ENCODE measurements at regions not wholly inside any gene's neighbourhood (a gene's known extent, or its start where the extent isn't known, plus 50 kb on each side); places are given as distances from the start of the nearest gene placed in this dataset.

DNA sequence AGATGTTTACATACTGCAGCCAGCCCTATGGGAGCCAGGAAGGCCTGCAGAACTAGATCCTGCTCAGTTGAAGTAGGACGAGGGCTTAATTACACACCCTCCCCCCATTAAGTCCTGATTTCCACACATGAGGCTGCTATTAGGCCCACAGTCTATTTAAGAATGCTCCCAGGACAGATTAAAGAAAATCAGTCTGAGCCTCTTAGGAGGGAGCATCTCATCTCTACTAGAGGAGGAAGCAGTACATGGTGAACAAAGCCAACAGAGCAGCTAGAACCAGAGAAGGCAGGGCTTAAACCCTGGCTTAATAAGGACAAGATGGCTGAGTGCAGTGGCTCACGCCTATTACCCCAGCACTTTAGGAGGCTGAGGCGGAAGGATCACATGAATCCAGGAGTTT is 55.8 kb upstream of the ARHGAP5 start:
- Histone ChIP-seq H4K20me1 (ENCODE audit: insufficient read depth, low read length) (no peaks in the 10 kb centered on the region), H3K79me2 (ENCODE audit: low read length) (no peaks in the 10 kb centered on the region), H2AFZ (ENCODE audit: low read depth, low read length) (no peak overlapping the region), H3K27ac (ENCODE audit: low read length) (no peak overlapping the region), H3K9ac (ENCODE audit: low read length) (no peak overlapping the region), H3K9me3 (ENCODE audit: insufficient read depth, low read length) (no peaks in the 10 kb centered on the region), H3K27me3 (ENCODE audit: low read depth, low read length) (peaks cover 10% of the 10 kb centered on the region; the same call in 1 of the 2 replicates), H3K36me3 (replicated peaks; ENCODE audit: low read depth, low read length) (no peaks in the 10 kb centered on the region), H3K4me3 (ENCODE audit: low read length) (no peak overlapping the region), H3K4me2 (ENCODE audit: low read length) (no peak overlapping the region), H3K4me1 (ENCODE audit: low read length) (peaks cover 6% of the 10 kb centered on the region; the same call in 1 of the 2 replicates)
- TF ChIP-seq EZH2phosphoT487 (IDR thresholded peaks at IDR 0.05; ENCODE audit: low read depth), result no peak
- TF ChIP-seq, protein P1, sequence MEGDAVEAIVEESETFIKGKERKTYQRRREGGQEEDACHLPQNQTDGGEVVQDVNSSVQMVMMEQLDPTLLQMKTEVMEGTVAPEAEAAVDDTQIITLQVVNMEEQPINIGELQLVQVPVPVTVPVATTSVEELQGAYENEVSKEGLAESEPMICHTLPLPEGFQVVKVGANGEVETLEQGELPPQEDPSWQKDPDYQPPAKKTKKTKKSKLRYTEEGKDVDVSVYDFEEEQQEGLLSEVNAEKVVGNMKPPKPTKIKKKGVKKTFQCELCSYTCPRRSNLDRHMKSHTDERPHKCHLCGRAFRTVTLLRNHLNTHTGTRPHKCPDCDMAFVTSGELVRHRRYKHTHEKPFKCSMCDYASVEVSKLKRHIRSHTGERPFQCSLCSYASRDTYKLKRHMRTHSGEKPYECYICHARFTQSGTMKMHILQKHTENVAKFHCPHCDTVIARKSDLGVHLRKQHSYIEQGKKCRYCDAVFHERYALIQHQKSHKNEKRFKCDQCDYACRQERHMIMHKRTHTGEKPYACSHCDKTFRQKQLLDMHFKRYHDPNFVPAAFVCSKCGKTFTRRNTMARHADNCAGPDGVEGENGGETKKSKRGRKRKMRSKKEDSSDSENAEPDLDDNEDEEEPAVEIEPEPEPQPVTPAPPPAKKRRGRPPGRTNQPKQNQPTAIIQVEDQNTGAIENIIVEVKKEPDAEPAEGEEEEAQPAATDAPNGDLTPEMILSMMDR (IDR thresholded peaks at IDR 0.05; ENCODE audit: low read depth, low read length), result no peak

DNA sequence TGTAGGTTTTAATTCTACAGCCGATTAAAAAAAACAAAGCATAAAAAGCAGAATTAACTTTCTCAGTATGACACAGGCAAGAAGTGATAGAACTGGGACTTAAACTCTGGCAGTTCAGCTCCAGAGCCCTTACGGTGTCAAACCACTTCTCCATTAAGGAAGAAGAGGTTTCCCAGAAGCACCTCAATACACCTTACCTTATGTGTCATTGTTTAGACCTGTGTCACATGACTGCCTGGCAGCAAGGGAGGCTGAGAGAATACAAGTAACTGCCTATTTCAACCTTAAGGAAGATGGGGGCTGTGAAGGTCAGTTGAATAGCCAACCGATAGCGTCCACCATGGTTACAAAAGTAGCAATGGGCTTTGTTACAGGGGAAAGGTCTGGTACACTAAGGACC is 54.6 kb upstream of the ARHGAP5 start:
- TF ChIP-seq EZH2phosphoT487 (IDR thresholded peaks at IDR 0.05; ENCODE audit: low read depth), result no peak
- TF ChIP-seq, protein P1 (IDR thresholded peaks at IDR 0.05; ENCODE audit: low read depth, low read length), result no peak

DNA sequence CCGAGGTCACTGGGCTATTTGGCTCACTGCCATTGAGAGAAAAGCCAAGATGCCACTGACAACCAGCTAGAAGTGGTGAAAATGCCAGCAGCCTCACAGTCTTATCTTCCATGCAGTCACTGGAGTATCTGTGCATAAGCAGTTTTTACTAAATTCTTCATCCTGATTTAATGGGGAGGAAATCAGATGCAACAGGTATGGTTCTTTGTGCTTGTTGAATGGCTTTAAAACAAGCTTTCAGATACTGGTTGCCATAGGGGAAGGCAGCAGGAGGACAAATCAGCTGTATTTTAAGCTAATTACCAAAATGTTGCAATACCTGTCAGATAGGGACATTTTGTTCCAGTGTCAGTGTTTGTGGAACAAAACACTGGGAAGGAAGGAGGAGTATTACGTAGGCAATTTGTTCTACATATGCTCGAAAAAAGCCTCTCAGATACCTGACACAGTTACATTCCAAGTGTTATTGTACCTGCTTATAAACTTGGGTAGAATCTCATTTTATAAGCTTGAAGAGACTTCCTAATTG is 54.1 kb upstream of the ARHGAP5 start:
- H4K20me1 ChIP-seq (ENCODE audit: insufficient read depth, low read length), result no peaks in the 10 kb centered on the region
- TF ChIP-seq, protein P1 (IDR thresholded peaks at IDR 0.05; ENCODE audit: low read depth, low read length), result no peak
- TF ChIP-seq EZH2phosphoT487 (IDR thresholded peaks at IDR 0.05; ENCODE audit: low read depth), result no peak
- H3K36me3 ChIP-seq (replicated peaks; ENCODE audit: low read depth, low read length), result no peaks in the 10 kb centered on the region
- H3K9ac ChIP-seq (ENCODE audit: low read length), result no peak overlapping the region
- H3K79me2 ChIP-seq (ENCODE audit: low read length), result no peaks in the 10 kb centered on the region
- H3K4me3 ChIP-seq (ENCODE audit: low read length), result no peak overlapping the region
- peaks cover 13% of the 10 kb centered on the region for H3K4me1 ChIP-seq (ENCODE audit: low read length)
- H3K27ac ChIP-seq (ENCODE audit: low read length), result no peak overlapping the region
- H3K4me2 ChIP-seq (ENCODE audit: low read length), result no peak overlapping the region
- H2AFZ ChIP-seq (ENCODE audit: low read depth, low read length), result no peak overlapping the region
- H3K27me3 ChIP-seq (ENCODE audit: low read depth, low read length), result peaks cover 10% of the 10 kb centered on the region; the same call in 1 of the 2 replicates
- H3K9me3 ChIP-seq (ENCODE audit: insufficient read depth, low read length), result no peaks in the 10 kb centered on the region

More for the DNA sequence above, 54.6 kb upstream of the ARHGAP5 start:
- Histone ChIP-seq H3K27ac (ENCODE audit: low read length) (no peak overlapping the region), H3K4me1 (ENCODE audit: low read length) (peaks cover 13% of the 10 kb centered on the region), H3K4me3 (ENCODE audit: low read length) (no peak overlapping the region), H3K9me3 (ENCODE audit: insufficient read depth, low read length) (no peaks in the 10 kb centered on the region), H2AFZ (ENCODE audit: low read depth, low read length) (no peak overlapping the region), H3K36me3 (replicated peaks; ENCODE audit: low read depth, low read length) (no peaks in the 10 kb centered on the region), H3K9ac (ENCODE audit: low read length) (no peak overlapping the region), H3K4me2 (ENCODE audit: low read length) (peak overlapping the region; percentile 13; the same call in 1 of the 2 replicates), H3K27me3 (ENCODE audit: low read depth, low read length) (peaks cover 10% of the 10 kb centered on the region; the same call in 1 of the 2 replicates), H3K79me2 (ENCODE audit: low read length) (no peaks in the 10 kb centered on the region), H4K20me1 (ENCODE audit: insufficient read depth, low read length) (no peaks in the 10 kb centered on the region)

DNA sequence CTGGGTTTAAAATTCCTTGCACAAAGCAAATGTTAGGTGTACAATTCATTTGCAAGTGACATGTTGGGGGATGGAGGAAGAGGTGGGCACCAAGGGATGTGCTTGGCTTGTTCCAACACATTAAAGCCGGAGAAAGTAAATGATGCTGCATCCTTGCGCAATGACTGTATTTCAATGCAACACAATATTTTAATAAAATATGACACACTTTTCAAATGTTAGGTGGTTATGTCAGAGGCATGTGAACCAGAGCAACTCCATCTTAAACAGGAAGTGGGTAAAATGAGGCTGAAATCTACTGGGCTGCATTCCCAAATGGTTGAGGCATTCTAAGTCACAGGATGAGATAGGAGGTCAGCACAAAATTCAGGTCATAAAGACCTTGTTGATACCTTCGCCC is 53.6 kb upstream of the ARHGAP5 start:
- TF ChIP-seq, protein P1 (IDR thresholded peaks at IDR 0.05; ENCODE audit: low read depth, low read length), result no peak
- no peak for TF ChIP-seq EZH2phosphoT487 (IDR thresholded peaks at IDR 0.05; ENCODE audit: low read depth)
- Histone ChIP-seq H2AFZ (ENCODE audit: low read depth, low read length) (no peak overlapping the region), H3K27me3 (ENCODE audit: low read depth, low read length) (peaks cover 10% of the 10 kb centered on the region; the same call in 1 of the 2 replicates), H3K4me2 (ENCODE audit: low read length) (no peak overlapping the region), H3K9ac (ENCODE audit: low read length) (no peak overlapping the region), H3K27ac (ENCODE audit: low read length) (no peak overlapping the region), H3K4me1 (ENCODE audit: low read length) (peaks cover 17% of the 10 kb centered on the region), H3K36me3 (replicated peaks; ENCODE audit: low read depth, low read length) (no peaks in the 10 kb centered on the region), H3K79me2 (ENCODE audit: low read length) (no peaks in the 10 kb centered on the region), H3K9me3 (ENCODE audit: insufficient read depth, low read length) (no peaks in the 10 kb centered on the region), H3K4me3 (ENCODE audit: low read length) (no peak overlapping the region), H4K20me1 (ENCODE audit: insufficient read depth, low read length) (no peaks in the 10 kb centered on the region)

Measured in OCI-LY3 (cell line).